ENCODE measurements at regions not wholly inside any gene's neighbourhood (a gene's known extent, or its start where the extent isn't known, plus 50 kb on each side); places are given as distances from the start of the nearest gene placed in this dataset.

GRCh38 chr13:63435667-63436324 is 2020.1 kb upstream of the PCDH20 start:
- no peak for DNase-seq

GRCh38 chr13:63433546-63434150 is 2018.0 kb upstream of the PCDH20 start:
- no peak for DNase-seq

- no peak for DNase-seq
Observed at GRCh38 chr13:63427170-63427569, 2011.5 kb upstream of the PCDH20 start.

GRCh38 chr13:63425131-63425530 is 2009.5 kb upstream of the PCDH20 start:
- DNase-seq: no peak

- no peak for DNase-seq
Observed at GRCh38 chr13:63421123-63421522, 2005.5 kb upstream of the PCDH20 start.

- DNase-seq: no peak
Observed at GRCh38 chr13:63420685-63421084, 2005.0 kb upstream of the PCDH20 start.

- DNase-seq: no peak
Observed at GRCh38 chr13:63414247-63414646, 1998.6 kb upstream of the PCDH20 start.

GRCh38 chr13:63409791-63410351 is 1994.2 kb upstream of the PCDH20 start:
- DNase-seq: no peak

- DNase-seq: no peak
Observed at GRCh38 chr13:63408331-63409189, 1992.9 kb upstream of the PCDH20 start.

- no peak for DNase-seq
Observed at GRCh38 chr13:63403733-63404132, 1988.1 kb upstream of the PCDH20 start.

- no peak for DNase-seq
Observed at GRCh38 chr13:63396746-63397145, 1981.1 kb upstream of the PCDH20 start.

- DNase-seq: no peak
Observed at GRCh38 chr13:63393112-63393511, 1977.5 kb upstream of the PCDH20 start.

GRCh38 chr13:63389756-63390155 is 1974.1 kb upstream of the PCDH20 start:
- no peak for DNase-seq

- no peak for DNase-seq
Observed at GRCh38 chr13:63381078-63381859, 1965.6 kb upstream of the PCDH20 start.

GRCh38 chr13:63377986-63378385 is 1962.3 kb upstream of the PCDH20 start:
- DNase-seq: no peak

- DNase-seq: no peak
Observed at GRCh38 chr13:63370101-63370500, 1954.5 kb upstream of the PCDH20 start.

- no peak for DNase-seq
Observed at GRCh38 chr13:63367522-63368198, 1952.0 kb upstream of the PCDH20 start.

GRCh38 chr13:63364159-63364558 is 1948.5 kb upstream of the PCDH20 start:
- no peak for DNase-seq

GRCh38 chr13:63351533-63351932 is 1935.9 kb upstream of the PCDH20 start:
- DNase-seq: no peak

- DNase-seq: no peak
Observed at GRCh38 chr13:63351081-63351480, 1935.4 kb upstream of the PCDH20 start.

- no peak for DNase-seq
Observed at GRCh38 chr13:63345835-63346234, 1930.2 kb upstream of the PCDH20 start.

- DNase-seq: no peak
Observed at GRCh38 chr13:63344711-63345110, 1929.1 kb upstream of the PCDH20 start.

Measured in bone marrow (tissue), 2 donors.